GM19395 (cell line): ENCODE measurements at regions not wholly inside any gene's neighbourhood (a gene's known extent, or its start where the extent isn't known, plus 50 kb on each side); places are given as distances from the start of the nearest gene placed in this dataset.
A peak's percentile ranks its signal among the peaks of the same experiment; 100 is the strongest.

Experiments used
- ATAC-seq: cut with Tn5 transposase; IDR thresholded peaks from one replicate; pipeline ENCODE4 v1.9.1; 2021; ENCODE audit warnings: mild to moderate bottlenecking, moderate library complexity; ENCODE audit not compliant: unreplicated experiment

- no peak for ATAC-seq
These were observed 248.7 kb downstream of the TAF11L14 start for GRCh38 chr5:17882760-17883488.

GRCh38 chr5:17888155-17888554, 253.9 kb downstream of the TAF11L14 start:
- no peak for ATAC-seq

DNA sequence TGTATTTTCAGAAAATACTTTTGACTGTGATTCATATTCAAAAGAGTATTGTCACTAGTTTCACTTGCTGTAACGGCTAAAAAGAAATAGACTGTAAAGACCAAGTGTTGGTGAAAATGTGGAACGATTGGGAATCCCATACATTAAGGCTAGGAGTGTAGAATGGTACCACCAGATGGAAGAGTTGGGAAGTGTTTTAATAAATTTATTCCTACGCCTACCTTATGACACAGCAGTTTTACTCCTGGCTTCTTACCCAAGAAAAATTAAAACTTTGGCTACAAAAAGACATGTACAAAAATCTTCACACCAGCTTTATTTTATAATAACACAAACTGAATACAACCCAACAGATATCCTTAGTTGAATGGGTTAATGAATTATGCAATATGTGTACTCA, 256.2 kb downstream of the TAF11L14 start:
- ATAC-seq: no peak

DNA sequence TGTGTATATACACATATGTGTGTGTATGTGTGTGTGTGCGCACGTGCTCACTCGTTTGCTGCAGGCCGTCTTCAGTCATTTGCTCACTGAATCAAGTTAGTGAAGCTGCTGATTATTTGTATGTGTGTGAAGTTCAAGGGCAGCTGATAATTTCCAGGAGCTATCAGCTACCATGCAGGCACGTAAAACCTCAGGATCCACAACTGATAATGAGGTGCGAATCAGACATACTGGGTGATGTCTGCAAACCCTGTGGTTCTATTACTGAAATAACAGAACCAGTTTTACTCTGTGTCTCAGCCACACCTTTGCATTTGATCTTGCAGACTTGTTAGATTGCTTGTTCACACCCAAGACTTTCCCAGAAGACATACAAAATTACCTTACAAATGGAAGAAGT, 257.6 kb downstream of the TAF11L14 start:
- ATAC-seq: no peak

DNA sequence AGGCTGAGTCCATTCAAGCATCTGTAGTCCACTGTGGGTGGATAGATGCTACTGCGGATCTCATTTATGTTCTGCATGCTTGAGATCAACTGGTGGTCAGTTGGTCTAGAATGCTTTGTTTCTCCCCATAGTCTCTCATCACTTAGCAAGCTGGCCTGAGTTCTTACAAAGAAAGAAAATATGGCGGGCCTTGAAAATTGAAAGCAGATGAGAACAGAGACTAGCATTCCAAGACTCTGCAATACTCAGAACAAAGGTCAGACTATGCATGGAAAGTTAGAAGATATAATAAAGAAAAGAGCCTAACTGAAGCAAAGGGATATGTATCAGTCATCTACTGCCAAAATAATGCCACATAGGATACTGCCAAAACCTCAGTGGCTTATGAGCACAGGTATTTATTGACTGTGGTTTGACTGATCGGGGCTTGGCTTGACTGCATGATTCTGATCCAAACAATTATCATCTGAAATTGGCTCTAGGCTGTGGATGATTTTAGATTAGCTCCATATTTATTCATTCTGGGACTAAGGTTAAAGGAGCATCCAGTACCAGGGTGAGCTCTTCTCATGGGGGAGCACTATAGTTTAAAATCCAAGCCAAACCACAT, 258.9 kb downstream of the TAF11L14 start:
- no peak for ATAC-seq

DNA sequence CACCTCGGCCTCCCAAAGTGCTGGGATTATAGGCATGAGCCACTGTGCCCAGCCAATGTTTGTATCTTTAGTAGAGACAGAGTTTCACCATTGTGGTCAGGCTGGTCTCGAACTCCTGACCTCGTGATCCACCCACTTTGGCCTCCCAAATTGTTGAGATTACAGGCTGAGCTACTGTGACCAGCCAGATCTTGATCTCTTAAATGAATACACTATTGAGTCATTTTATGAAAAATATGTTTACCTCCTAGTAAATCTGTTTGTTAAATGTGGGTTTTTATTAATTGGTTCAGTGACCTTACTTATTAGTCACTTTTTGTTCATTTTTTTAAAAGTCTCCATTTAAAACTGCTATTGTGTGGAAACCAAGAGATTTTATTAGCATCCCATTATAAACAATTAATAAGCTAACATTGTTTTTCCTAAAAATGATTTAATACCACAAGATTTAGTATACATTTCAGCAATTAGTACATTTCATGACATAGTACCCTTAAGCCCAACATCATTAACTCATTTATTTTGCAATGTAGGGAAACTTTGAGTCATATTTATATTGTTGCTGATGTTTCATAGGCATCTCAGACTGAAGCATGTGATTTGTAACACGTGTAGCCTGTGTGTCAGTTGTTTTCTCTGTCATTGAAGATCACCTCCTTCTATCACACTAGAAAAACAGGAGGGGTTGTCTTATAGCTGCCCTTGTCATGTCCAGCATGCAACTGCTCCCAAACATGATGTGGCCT, 261.2 kb downstream of the TAF11L14 start:
- ATAC-seq: no peak

GRCh38 chr5:17896605-17897004, 262.3 kb downstream of the TAF11L14 start:
- no peak for ATAC-seq

DNA sequence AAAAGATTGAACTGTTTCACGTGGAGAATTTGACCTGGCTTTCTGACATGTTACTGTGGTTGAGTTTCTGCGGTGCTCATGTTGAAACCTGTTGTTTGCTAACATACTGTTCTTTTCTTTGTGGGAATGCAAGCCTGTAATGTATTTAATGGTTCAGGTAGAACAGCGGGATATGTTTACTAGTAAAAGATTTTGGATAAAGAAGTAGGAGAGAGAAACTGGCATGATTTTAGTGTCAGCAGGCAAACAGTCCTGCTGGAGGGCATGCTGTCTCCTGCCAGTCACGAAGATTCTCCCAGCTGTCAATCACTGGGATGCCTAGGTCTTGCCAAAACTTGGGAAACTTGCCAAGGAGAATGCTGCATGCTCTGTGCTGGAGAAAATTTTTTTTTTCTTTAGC, 263.5 kb downstream of the TAF11L14 start:
- ATAC-seq: no peak

DNA sequence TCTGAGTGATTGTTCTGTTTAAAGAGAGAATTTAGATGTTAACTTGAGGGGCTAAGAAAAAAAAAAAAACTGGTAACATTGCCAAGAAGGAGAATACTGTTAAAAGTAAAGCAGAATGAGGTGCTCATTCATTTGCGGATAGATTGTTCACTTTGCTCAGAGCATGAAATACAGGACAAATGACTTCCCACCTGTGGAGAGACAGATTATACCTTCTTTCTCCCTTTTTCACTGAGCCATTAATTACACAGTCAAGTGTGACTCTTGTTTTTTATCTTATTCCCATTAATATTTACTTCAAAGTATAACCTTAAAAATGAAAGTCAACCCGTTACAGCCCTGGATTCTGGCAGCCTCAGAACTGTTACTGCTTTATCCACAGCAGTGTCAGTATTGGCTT, 264.5 kb downstream of the TAF11L14 start:
- no peak for ATAC-seq

DNA sequence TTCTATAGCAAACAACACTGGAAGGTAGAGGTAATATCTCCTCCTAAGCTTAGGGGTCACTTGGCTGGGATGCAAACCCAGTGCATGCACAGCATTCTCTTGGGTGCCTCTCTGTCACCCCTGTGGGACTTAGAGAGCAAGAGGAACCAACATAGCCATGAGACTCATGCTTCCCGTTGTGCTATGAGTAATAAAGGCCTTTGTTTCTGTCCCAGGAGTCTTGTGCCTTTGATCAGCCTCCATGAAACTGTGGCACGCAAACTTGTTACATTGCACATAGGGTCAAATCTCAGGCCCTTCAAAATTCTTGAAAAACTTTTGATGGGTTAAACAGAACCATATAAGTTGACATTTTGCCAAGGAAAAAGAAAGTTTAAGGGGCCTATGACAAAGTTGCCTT, 272.8 kb downstream of the TAF11L14 start:
- peak; percentile 65 for ATAC-seq

GRCh38 chr5:17910318-17910717, 276.1 kb downstream of the TAF11L14 start:
- ATAC-seq: peak; percentile 67

GRCh38 chr5:17912794-17913193, 278.5 kb downstream of the TAF11L14 start:
- peak; percentile 76 for ATAC-seq

- no peak for ATAC-seq
These were observed 282.2 kb downstream of the TAF11L14 start for GRCh38 chr5:17916446-17916845.

GRCh38 chr5:17917465-17917864, 283.2 kb downstream of the TAF11L14 start:
- ATAC-seq: no peak

GRCh38 chr5:17918373-17919104, 284.3 kb downstream of the TAF11L14 start:
- no peak for ATAC-seq

DNA sequence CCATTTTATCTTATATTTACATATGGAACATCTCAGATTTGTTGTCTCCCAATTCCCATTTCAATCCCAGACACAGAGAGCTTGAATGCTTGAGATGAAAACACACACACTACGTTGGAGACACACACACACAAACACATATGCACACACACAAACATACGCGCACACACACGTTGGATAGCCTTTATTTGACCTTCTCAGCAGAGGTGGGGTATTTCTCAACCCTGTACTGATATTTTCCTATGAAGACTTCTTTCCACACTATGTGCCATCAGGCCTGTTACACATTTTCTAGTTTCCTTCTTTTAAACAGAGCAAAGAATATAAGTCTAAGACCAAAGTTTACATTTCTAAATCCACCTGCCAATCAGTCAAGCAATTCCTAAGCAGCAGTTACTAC, 291.0 kb downstream of the TAF11L14 start:
- no peak for ATAC-seq

DNA sequence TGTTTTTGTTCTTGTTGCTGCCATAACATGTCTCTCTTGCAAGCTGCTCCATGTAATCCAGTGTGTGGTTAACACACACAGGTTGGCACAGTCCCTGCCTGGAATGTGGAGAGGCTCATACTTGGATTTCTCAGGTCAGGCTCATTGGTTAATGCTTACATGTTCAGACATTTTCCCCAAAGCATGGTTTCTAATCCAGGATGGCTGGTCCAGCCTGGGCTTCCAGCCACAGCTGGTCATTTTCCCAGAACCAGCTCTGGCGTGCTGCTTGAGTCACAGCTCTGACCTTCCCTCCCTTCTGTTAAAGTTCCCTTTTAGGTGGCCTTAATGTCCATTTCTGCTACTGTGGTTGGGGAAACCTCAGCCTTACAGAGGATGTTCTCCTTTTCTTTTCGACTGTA, 294.3 kb downstream of the TAF11L14 start:
- no peak for ATAC-seq

GRCh38 chr5:17929171-17929570, 294.9 kb downstream of the TAF11L14 start:
- ATAC-seq: no peak

GRCh38 chr5:17930346-17930745, 296.1 kb downstream of the TAF11L14 start:
- ATAC-seq: no peak

GRCh38 chr5:17944046-17944445, 309.8 kb downstream of the TAF11L14 start:
- no peak for ATAC-seq

GRCh38 chr5:17947029-17947428, 312.8 kb downstream of the TAF11L14 start:
- ATAC-seq: no peak
